ENCODE measurements at regions not wholly inside any gene's neighbourhood (a gene's known extent, or its start where the extent isn't known, plus 50 kb on each side); places are given as distances from the start of the nearest gene placed in this dataset.
A peak's percentile ranks its signal among the peaks of the same experiment; 100 is the strongest.

GRCh38 chr12:82176026-82176425 is 182.2 kb downstream of the CCDC59 start:
- H3K9ac ChIP-seq (ENCODE audit: low read length) = no peak overlapping the region
- no peaks in the 10 kb centered on the region for H3K27me3 ChIP-seq (ENCODE audit: low read depth, low read length)
- no peaks in the 10 kb centered on the region for H3K9me3 ChIP-seq (ENCODE audit: insufficient read depth, low read length)
- H3K27ac ChIP-seq (ENCODE audit: low read length) = no peak overlapping the region
- no peaks in the 10 kb centered on the region for H3K36me3 ChIP-seq (replicated peaks; ENCODE audit: low read depth, low read length)
- no peaks in the 10 kb centered on the region for H3K79me2 ChIP-seq (ENCODE audit: low read length)
- 0 out of 2 replicates have a peak, but pooled peaks cover 7% of the 10 kb centered on the region for H3K4me1 ChIP-seq (ENCODE audit: low read length)
- H2AFZ ChIP-seq (ENCODE audit: low read depth, low read length) = no peak overlapping the region
- no peaks in the 10 kb centered on the region for H4K20me1 ChIP-seq (ENCODE audit: insufficient read depth, low read length)
- TF ChIP-seq EZH2phosphoT487 (IDR thresholded peaks at IDR 0.05; ENCODE audit: low read depth) (no peak), CTCF (IDR thresholded peaks at IDR 0.05; ENCODE audit: low read depth, low read length) (no peak)
- H3K4me2 ChIP-seq (ENCODE audit: low read length) = no peak overlapping the region
- H3K4me3 ChIP-seq (ENCODE audit: low read length) = no peak overlapping the region

GRCh38 chr12:82174936-82175335 is 183.3 kb downstream of the CCDC59 start:
- Histone ChIP-seq H3K79me2 (ENCODE audit: low read length) (no peaks in the 10 kb centered on the region), H3K27me3 (ENCODE audit: low read depth, low read length) (no peaks in the 10 kb centered on the region), H3K36me3 (replicated peaks; ENCODE audit: low read depth, low read length) (no peaks in the 10 kb centered on the region), H3K27ac (ENCODE audit: low read length) (no peak overlapping the region), H2AFZ (ENCODE audit: low read depth, low read length) (no peak overlapping the region), H3K9me3 (ENCODE audit: insufficient read depth, low read length) (no peaks in the 10 kb centered on the region), H3K4me3 (ENCODE audit: low read length) (no peak overlapping the region), H3K4me1 (ENCODE audit: low read length) (0 out of 2 replicates have a peak, but pooled peaks cover 7% of the 10 kb centered on the region), H3K9ac (ENCODE audit: low read length) (no peak overlapping the region), H4K20me1 (ENCODE audit: insufficient read depth, low read length) (no peaks in the 10 kb centered on the region), H3K4me2 (ENCODE audit: low read length) (no peak overlapping the region)
- TF ChIP-seq EZH2phosphoT487 (IDR thresholded peaks at IDR 0.05; ENCODE audit: low read depth) (no peak), CTCF (IDR thresholded peaks at IDR 0.05; ENCODE audit: low read depth, low read length) (peak; percentile 6; the same call in 1 of the 2 replicates)

GRCh38 chr12:82174383-82174782 is 183.8 kb downstream of the CCDC59 start:
- Histone ChIP-seq H3K36me3 (replicated peaks; ENCODE audit: low read depth, low read length) (no peaks in the 10 kb centered on the region), H3K4me3 (ENCODE audit: low read length) (no peak overlapping the region), H3K9me3 (ENCODE audit: insufficient read depth, low read length) (no peaks in the 10 kb centered on the region), H3K4me1 (ENCODE audit: low read length) (0 out of 2 replicates have a peak, but pooled peaks cover 7% of the 10 kb centered on the region), H3K79me2 (ENCODE audit: low read length) (no peaks in the 10 kb centered on the region), H3K27me3 (ENCODE audit: low read depth, low read length) (no peaks in the 10 kb centered on the region), H3K4me2 (ENCODE audit: low read length) (0 out of 2 replicates have a peak overlapping the region, but pooled peaks have one; percentile 15), H3K27ac (ENCODE audit: low read length) (no peak overlapping the region), H2AFZ (ENCODE audit: low read depth, low read length) (0 out of 2 replicates have a peak overlapping the region, but pooled peaks have one; percentile 41), H3K9ac (ENCODE audit: low read length) (no peak overlapping the region), H4K20me1 (ENCODE audit: insufficient read depth, low read length) (no peaks in the 10 kb centered on the region)
- TF ChIP-seq EZH2phosphoT487 (IDR thresholded peaks at IDR 0.05; ENCODE audit: low read depth) (no peak), CTCF (IDR thresholded peaks at IDR 0.05; ENCODE audit: low read depth, low read length) (no peak)

GRCh38 chr12:82149045-82149444 is 209.1 kb downstream of the CCDC59 start:
- Histone ChIP-seq H3K4me1 (ENCODE audit: low read length) (no peaks in the 10 kb centered on the region), H3K36me3 (replicated peaks; ENCODE audit: low read depth, low read length) (no peaks in the 10 kb centered on the region), H3K27me3 (ENCODE audit: low read depth, low read length) (no peaks in the 10 kb centered on the region), H3K9me3 (ENCODE audit: insufficient read depth, low read length) (no peaks in the 10 kb centered on the region), H3K79me2 (ENCODE audit: low read length) (no peaks in the 10 kb centered on the region), H3K27ac (ENCODE audit: low read length) (no peak overlapping the region), H3K4me2 (ENCODE audit: low read length) (no peak overlapping the region), H2AFZ (ENCODE audit: low read depth, low read length) (no peak overlapping the region), H3K9ac (ENCODE audit: low read length) (no peak overlapping the region), H4K20me1 (ENCODE audit: insufficient read depth, low read length) (no peaks in the 10 kb centered on the region), H3K4me3 (ENCODE audit: low read length) (no peak overlapping the region)
- TF ChIP-seq EZH2phosphoT487 (IDR thresholded peaks at IDR 0.05; ENCODE audit: low read depth) (no peak), CTCF (IDR thresholded peaks at IDR 0.05; ENCODE audit: low read depth, low read length) (no peak)
